ENCODE measurements at regions not wholly inside any gene's neighbourhood (a gene's known extent, or its start where the extent isn't known, plus 50 kb on each side); places are given as distances from the start of the nearest gene placed in this dataset.

DNA sequence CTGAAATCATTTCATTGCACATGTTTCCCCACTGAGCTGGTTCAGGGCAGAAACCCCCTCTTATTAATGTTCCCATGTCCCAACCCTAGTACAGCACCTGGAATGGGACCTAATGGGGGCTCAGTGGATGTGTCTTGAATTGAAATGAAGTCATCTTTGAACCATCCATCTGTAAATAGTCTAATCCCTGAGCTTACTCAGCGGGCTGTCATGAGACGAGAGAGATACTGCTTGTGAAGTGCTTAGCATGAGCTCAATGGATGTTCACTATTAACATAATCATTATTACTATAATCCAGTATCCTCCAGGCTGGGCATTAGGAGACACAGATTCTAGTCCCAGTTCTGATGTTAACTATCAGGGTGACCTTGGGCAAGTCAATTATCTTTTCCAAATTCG lies 106.6 kb upstream of the LRFN2 start:
- Histone ChIP-seq H3K4me1 (ENCODE audit: control insufficient read depth, insufficient read depth, low read length) (no peaks in the 10 kb centered on the region), H3K9ac (ENCODE audit: low read length in 2 of 2) (no peak overlapping the region), H3K27me3 (ENCODE audit: control insufficient read depth in 1 of 2, insufficient read depth in 2 of 2, low read length in 2 of 2) (peaks cover 0 to 4% of the 10 kb centered on the region in 2 donors), H3K4me3 (ENCODE audit: low read length in 2 of 2) (no peak overlapping the region), H3K9me3 (ENCODE audit: control insufficient read depth in 2 of 2, low read length in 2 of 2) (no peaks in the 10 kb centered on the region), H3K27ac (ENCODE audit: low read length) (no peak overlapping the region), H3K36me3 (ENCODE audit: control insufficient read depth in 2 of 2, insufficient read depth in 2 of 2, low read length in 2 of 2) (no peaks in the 10 kb centered on the region)

DNA sequence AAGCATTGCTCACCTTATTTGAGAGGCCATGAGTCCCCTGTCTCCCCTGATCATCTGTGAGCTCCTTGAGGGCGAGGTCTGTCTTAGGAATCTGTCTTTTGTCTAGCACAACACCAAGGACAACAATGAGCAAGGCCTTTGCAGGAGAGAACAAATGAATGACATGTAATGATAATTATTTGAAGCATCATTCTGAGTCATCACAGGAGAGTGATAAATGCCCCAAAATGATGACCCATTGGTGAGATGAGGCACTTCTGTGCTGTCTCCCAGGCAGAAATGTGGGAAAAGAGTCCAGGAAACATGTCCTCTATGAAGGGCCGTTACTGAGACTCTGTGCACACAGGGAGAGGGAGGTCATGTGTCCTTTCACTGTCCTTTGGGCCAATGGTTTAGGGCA lies 105.2 kb upstream of the LRFN2 start:
- Histone ChIP-seq H3K27ac (ENCODE audit: low read length) (no peak overlapping the region), H3K9me3 (ENCODE audit: control insufficient read depth in 2 of 2, low read length in 2 of 2) (no peaks in the 10 kb centered on the region), H3K4me3 (ENCODE audit: low read length in 2 of 2) (no peak overlapping the region), H3K4me1 (ENCODE audit: control insufficient read depth, insufficient read depth, low read length) (no peaks in the 10 kb centered on the region), H3K27me3 (ENCODE audit: control insufficient read depth in 1 of 2, insufficient read depth in 2 of 2, low read length in 2 of 2) (no peaks in the 10 kb centered on the region), H3K9ac (ENCODE audit: low read length in 2 of 2) (no peak overlapping the region), H3K36me3 (ENCODE audit: control insufficient read depth in 2 of 2, insufficient read depth in 2 of 2, low read length in 2 of 2) (no peaks in the 10 kb centered on the region)

DNA sequence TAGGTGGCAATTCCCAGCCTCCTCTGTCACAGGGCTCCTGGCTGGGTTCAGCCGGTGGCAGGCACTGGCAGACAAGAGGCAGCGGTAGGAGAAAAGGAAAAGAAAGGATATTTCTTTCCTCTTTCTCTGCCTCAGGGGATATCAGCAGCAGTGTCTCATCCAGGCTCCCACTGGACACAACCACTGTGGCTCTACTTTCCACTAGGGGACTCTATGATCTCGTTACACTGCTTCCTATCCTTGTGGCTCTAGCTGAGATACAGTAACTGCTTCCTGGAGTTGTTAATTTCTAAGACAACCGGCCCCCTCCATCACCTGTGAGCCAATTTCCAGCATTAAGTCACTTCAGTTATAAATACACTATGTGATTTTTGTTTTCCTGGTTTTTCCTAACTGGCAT lies 102.0 kb upstream of the LRFN2 start:
- Histone ChIP-seq H3K27me3 (ENCODE audit: control insufficient read depth in 1 of 2, insufficient read depth in 2 of 2, low read length in 2 of 2) (no peaks in the 10 kb centered on the region), H3K9me3 (ENCODE audit: control insufficient read depth in 2 of 2, low read length in 2 of 2) (peaks cover 6 to 10% of the 10 kb centered on the region in 2 donors), H3K27ac (ENCODE audit: low read length) (no peak overlapping the region), H3K9ac (ENCODE audit: low read length in 2 of 2) (no peak overlapping the region), H3K36me3 (ENCODE audit: control insufficient read depth in 2 of 2, insufficient read depth in 2 of 2, low read length in 2 of 2) (no peaks in the 10 kb centered on the region), H3K4me3 (ENCODE audit: low read length in 2 of 2) (no peak overlapping the region), H3K4me1 (ENCODE audit: control insufficient read depth, insufficient read depth, low read length) (no peaks in the 10 kb centered on the region)

DNA sequence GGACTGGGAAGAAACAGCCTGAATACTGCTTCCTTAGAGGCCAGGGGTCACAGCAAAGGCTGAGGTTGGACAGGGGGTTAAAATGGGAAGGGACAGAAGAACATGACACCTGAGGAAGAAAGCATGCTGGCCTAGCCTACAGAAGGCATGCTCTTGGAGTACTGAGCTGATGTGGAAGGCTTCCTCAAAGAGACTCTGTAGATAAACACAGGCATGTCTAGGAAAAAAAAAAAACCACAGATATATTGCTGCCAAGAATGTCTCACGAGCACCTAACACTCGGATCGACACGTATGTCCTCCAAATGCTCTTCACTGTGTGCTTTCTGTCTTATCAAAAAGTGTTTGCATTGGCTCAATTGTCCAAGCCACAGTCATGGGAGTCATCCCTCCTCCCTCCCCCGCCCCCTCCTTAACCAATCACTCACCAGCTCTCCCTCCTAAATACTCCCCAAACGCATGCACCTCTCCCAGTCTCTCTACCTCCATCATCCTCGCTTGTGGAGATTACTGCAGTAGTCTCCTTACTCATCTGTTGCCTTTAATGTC lies 101.1 kb upstream of the LRFN2 start:
- Histone ChIP-seq H3K4me1 (ENCODE audit: control insufficient read depth, insufficient read depth, low read length) (no peaks in the 10 kb centered on the region), H3K27me3 (ENCODE audit: control insufficient read depth in 1 of 2, insufficient read depth in 2 of 2, low read length in 2 of 2) (no peaks in the 10 kb centered on the region), H3K4me3 (ENCODE audit: low read length in 2 of 2) (no peak overlapping the region), H3K36me3 (ENCODE audit: control insufficient read depth in 2 of 2, insufficient read depth in 2 of 2, low read length in 2 of 2) (no peaks in the 10 kb centered on the region), H3K27ac (ENCODE audit: low read length) (no peak overlapping the region), H3K9me3 (ENCODE audit: control insufficient read depth in 2 of 2, low read length in 2 of 2) (peaks cover 6 to 10% of the 10 kb centered on the region in 2 donors), H3K9ac (ENCODE audit: low read length in 2 of 2) (no peak overlapping the region)

GRCh38 chr6:40685862-40686261 lies 98.7 kb upstream of the LRFN2 start:
- Histone ChIP-seq H3K9me3 (ENCODE audit: control insufficient read depth in 2 of 2, low read length in 2 of 2) (peaks cover 6 to 10% of the 10 kb centered on the region in 2 donors), H3K9ac (ENCODE audit: low read length in 2 of 2) (no peak overlapping the region), H3K27ac (ENCODE audit: low read length) (no peak overlapping the region), H3K4me1 (ENCODE audit: control insufficient read depth, insufficient read depth, low read length) (no peaks in the 10 kb centered on the region), H3K4me3 (ENCODE audit: low read length in 2 of 2) (no peak overlapping the region), H3K27me3 (ENCODE audit: control insufficient read depth in 1 of 2, insufficient read depth in 2 of 2, low read length in 2 of 2) (no peaks in the 10 kb centered on the region), H3K36me3 (ENCODE audit: control insufficient read depth in 2 of 2, insufficient read depth in 2 of 2, low read length in 2 of 2) (no peaks in the 10 kb centered on the region)

DNA sequence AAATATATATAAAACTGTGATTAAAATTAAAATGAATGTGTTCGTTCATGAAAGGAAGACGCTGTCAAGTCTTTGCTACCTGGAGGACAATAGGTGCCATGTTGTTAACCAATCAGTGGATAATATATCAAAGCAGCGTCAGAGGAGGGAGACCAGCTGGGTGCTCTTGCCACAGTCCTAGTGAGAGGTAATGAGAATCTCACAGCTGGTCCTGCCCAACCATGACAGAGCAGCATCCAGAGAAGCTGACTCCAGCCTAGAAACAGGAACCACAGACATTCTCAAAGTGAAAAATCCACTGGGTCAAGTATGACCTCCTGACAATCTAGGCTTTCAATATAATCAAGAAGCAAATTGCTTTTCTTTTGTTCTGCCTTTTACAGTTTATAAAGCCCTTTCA lies 94.5 kb upstream of the LRFN2 start:
- Histone ChIP-seq H3K27me3 (ENCODE audit: control insufficient read depth in 1 of 2, insufficient read depth in 2 of 2, low read length in 2 of 2) (no peaks in the 10 kb centered on the region), H3K4me1 (ENCODE audit: control insufficient read depth, insufficient read depth, low read length) (no peaks in the 10 kb centered on the region), H3K4me3 (ENCODE audit: low read length in 2 of 2) (no peak overlapping the region), H3K36me3 (ENCODE audit: control insufficient read depth in 2 of 2, insufficient read depth in 2 of 2, low read length in 2 of 2) (no peaks in the 10 kb centered on the region), H3K9me3 (ENCODE audit: control insufficient read depth in 2 of 2, low read length in 2 of 2) (peaks cover 19% of the 10 kb centered on the region in 2 donors), H3K9ac (ENCODE audit: low read length in 2 of 2) (no peak overlapping the region), H3K27ac (ENCODE audit: low read length) (no peak overlapping the region)

DNA sequence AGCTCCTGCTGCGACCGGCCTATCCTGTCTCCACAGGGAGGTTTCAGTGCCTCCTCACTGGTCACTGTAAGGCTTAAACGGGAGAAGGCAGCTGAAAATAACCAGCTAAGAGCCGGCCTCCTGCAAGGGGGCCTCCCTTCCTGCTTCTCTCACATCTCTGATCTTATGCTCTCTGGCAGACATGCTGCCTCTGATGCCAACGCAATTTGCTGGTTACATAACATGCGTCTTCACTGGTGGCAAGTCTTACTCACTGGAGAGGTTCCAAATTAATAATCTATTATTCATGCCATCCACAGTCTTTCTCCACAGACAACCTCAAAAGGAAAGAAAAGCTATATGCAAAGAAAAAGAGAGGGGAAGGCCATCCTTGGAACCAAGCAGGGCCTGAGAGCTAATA lies 91.8 kb upstream of the LRFN2 start:
- Histone ChIP-seq H3K9me3 (ENCODE audit: control insufficient read depth in 2 of 2, low read length in 2 of 2) (peaks cover 9 to 12% of the 10 kb centered on the region in 2 donors), H3K4me1 (ENCODE audit: control insufficient read depth, insufficient read depth, low read length) (no peaks in the 10 kb centered on the region), H3K27me3 (ENCODE audit: control insufficient read depth in 1 of 2, insufficient read depth in 2 of 2, low read length in 2 of 2) (no peaks in the 10 kb centered on the region), H3K27ac (ENCODE audit: low read length) (no peak overlapping the region), H3K4me3 (ENCODE audit: low read length in 2 of 2) (no peak overlapping the region), H3K36me3 (ENCODE audit: control insufficient read depth in 2 of 2, insufficient read depth in 2 of 2, low read length in 2 of 2) (no peaks in the 10 kb centered on the region), H3K9ac (ENCODE audit: low read length in 2 of 2) (no peak overlapping the region)

DNA sequence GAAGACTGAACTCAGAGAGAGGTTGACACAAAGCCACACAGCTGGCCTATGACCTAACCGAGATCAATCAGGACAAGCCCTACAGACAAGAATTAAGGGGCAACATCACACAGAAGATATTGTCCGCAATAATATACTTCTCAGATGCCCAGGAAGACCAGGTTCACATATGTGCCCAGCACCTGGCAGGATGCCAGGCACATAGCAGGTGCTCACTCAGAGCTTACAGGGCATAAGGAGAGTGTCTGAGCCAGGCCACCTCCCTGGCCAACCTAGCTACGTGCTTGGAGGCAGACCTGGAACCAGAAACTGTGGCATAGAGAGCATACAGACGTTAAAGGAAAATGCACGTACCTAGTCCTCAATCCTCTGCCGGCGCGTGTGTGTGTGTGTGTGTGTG lies 87.0 kb upstream of the LRFN2 start:
- H3K27me3 ChIP-seq (ENCODE audit: control insufficient read depth in 1 of 2, insufficient read depth in 2 of 2, low read length in 2 of 2): no peaks in the 10 kb centered on the region

DNA sequence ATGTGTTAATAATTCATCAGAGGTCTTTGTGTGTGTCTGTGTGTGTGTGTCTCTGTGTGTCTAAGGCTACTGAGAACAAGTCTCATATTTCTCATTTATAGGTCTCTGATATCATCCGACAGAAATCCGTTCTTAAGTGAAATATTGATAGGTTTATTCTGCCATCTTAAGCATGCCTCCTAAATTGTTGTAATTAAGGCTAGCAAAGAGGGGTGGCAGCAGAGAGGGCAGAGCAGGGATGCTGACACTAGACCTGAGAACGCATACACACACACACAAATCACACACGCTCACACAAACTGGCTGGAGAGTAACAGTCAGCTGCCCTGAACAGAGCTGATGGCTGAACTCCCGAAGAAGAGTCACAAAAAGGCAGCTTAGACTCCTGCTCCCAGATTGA lies 84.9 kb upstream of the LRFN2 start:
- Histone ChIP-seq H3K9ac (ENCODE audit: low read length in 2 of 2) (no peak overlapping the region), H3K4me1 (ENCODE audit: control insufficient read depth, insufficient read depth, low read length) (no peaks in the 10 kb centered on the region), H3K9me3 (ENCODE audit: control insufficient read depth in 2 of 2, low read length in 2 of 2) (no peaks in the 10 kb centered on the region), H3K27me3 (ENCODE audit: control insufficient read depth in 1 of 2, insufficient read depth in 2 of 2, low read length in 2 of 2) (no peaks in the 10 kb centered on the region), H3K27ac (ENCODE audit: low read length) (no peak overlapping the region), H3K4me3 (ENCODE audit: low read length in 2 of 2) (no peak overlapping the region), H3K36me3 (ENCODE audit: control insufficient read depth in 2 of 2, insufficient read depth in 2 of 2, low read length in 2 of 2) (no peaks in the 10 kb centered on the region)

More for the DNA sequence above, 87.0 kb upstream of the LRFN2 start:
- H3K27ac ChIP-seq (ENCODE audit: low read length): no peak overlapping the region
- H3K4me3 ChIP-seq (ENCODE audit: low read length in 2 of 2): no peak overlapping the region
- no peaks in the 10 kb centered on the region for H3K36me3 ChIP-seq (ENCODE audit: control insufficient read depth in 2 of 2, insufficient read depth in 2 of 2, low read length in 2 of 2)
- no peak overlapping the region for H3K9ac ChIP-seq (ENCODE audit: low read length in 2 of 2)
- H3K4me1 ChIP-seq (ENCODE audit: control insufficient read depth, insufficient read depth, low read length): no peaks in the 10 kb centered on the region
- peaks cover 9 to 12% of the 10 kb centered on the region in 2 donors for H3K9me3 ChIP-seq (ENCODE audit: control insufficient read depth in 2 of 2, low read length in 2 of 2)

DNA sequence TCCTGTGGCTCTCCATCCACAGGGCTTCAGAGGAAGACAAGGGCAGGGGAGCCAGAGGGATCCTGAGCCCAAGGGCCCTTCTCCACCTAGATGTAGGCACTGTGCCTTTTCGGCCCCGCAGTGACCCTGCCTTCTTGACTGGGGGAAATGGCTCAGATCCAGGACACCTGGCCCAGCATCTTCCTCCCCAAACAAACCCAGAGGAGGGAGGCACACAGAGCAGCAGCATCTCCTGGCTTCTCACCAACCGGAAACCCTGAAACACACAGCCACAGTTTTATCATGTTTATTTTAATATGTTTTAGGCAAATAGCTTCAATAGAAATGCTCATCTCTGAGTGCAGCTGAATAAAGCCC lies 84.5 kb upstream of the LRFN2 start:
- Histone ChIP-seq H3K9ac (ENCODE audit: low read length in 2 of 2) (no peak overlapping the region), H3K4me3 (ENCODE audit: low read length in 2 of 2) (no peak overlapping the region), H3K27ac (ENCODE audit: low read length) (no peak overlapping the region), H3K27me3 (ENCODE audit: control insufficient read depth in 1 of 2, insufficient read depth in 2 of 2, low read length in 2 of 2) (no peaks in the 10 kb centered on the region), H3K9me3 (ENCODE audit: control insufficient read depth in 2 of 2, low read length in 2 of 2) (no peaks in the 10 kb centered on the region), H3K4me1 (ENCODE audit: control insufficient read depth, insufficient read depth, low read length) (no peaks in the 10 kb centered on the region), H3K36me3 (ENCODE audit: control insufficient read depth in 2 of 2, insufficient read depth in 2 of 2, low read length in 2 of 2) (no peaks in the 10 kb centered on the region)

- H3K27ac ChIP-seq (ENCODE audit: low read length): no peak overlapping the region
- H3K27me3 ChIP-seq (ENCODE audit: control insufficient read depth in 1 of 2, insufficient read depth in 2 of 2, low read length in 2 of 2): no peaks in the 10 kb centered on the region
- H3K9me3 ChIP-seq (ENCODE audit: control insufficient read depth in 2 of 2, low read length in 2 of 2): no peaks in the 10 kb centered on the region
- no peak overlapping the region for H3K9ac ChIP-seq (ENCODE audit: low read length in 2 of 2)
- H3K36me3 ChIP-seq (ENCODE audit: control insufficient read depth in 2 of 2, insufficient read depth in 2 of 2, low read length in 2 of 2): no peaks in the 10 kb centered on the region
- no peak overlapping the region for H3K4me3 ChIP-seq (ENCODE audit: low read length in 2 of 2)
- H3K4me1 ChIP-seq (ENCODE audit: control insufficient read depth, insufficient read depth, low read length): no peaks in the 10 kb centered on the region
Observed at GRCh38 chr6:40671001-40671693, 84.0 kb upstream of the LRFN2 start.

All from stomach smooth muscle (tissue), 2 donors.